Stimulated activated memory B cell treated with anti-CD40 and anti-IgM and Interleukin-4, amounts not matched to agents 10 μg/mL and 1 μg/mL and 100 μg/mL, for 72 hours (primary cell): ENCODE measurements at regions not wholly inside any gene's neighbourhood (a gene's known extent, or its start where the extent isn't known, plus 50 kb on each side); places are given as distances from the start of the nearest gene placed in this dataset.
"Not testable (repeated sequence)": the region's sequence is repeated elsewhere in the genome, so short reads cannot be mapped to it uniquely, and the experiment has no call there.

Experiments
- ATAC-seq: fragments of 150-1000 bp; cut with Tn5 transposase; 2 replicates; pipeline ENCODE4 v1.10.0; 2021
- H3K27ac Mint-ChIP-seq: one replicate; pipeline ENCODE4 v1.8.0; 2022; ENCODE audit warnings: mild to moderate bottlenecking, mixed read lengths
- H3K27me3 Mint-ChIP-seq: one replicate; pipeline ENCODE4 v1.8.0; 2022; ENCODE audit warnings: mixed read lengths
- H3K36me3 Mint-ChIP-seq: one replicate; pipeline ENCODE4 v1.8.0; 2022; ENCODE audit warnings: mixed read lengths
- H3K4me1 Mint-ChIP-seq: one replicate; pipeline ENCODE4 v1.8.0; 2022; ENCODE audit warnings: mixed read lengths
- H3K4me3 Mint-ChIP-seq: one replicate; pipeline ENCODE4 v1.8.0; 2022; ENCODE audit warnings: mild to moderate bottlenecking, moderate library complexity, mixed read lengths
- H3K9me3 Mint-ChIP-seq: one replicate; pipeline ENCODE4 v1.8.0; 2022; ENCODE audit warnings: mixed read lengths

GRCh38 chr16:65697521-65697920 lies 575.7 kb upstream of the CDH11 start:
- H3K36me3 Mint-ChIP-seq, result no peaks in the 10 kb centered on the region
- no peak overlapping the region for H3K27ac Mint-ChIP-seq
- no peaks in the 10 kb centered on the region for H3K27me3 Mint-ChIP-seq
- no peak for ATAC-seq
- peaks cover 6% of the 10 kb centered on the region for H3K9me3 Mint-ChIP-seq
- no peaks in the 10 kb centered on the region for H3K4me1 Mint-ChIP-seq
- no peak overlapping the region for H3K4me3 Mint-ChIP-seq

DNA sequence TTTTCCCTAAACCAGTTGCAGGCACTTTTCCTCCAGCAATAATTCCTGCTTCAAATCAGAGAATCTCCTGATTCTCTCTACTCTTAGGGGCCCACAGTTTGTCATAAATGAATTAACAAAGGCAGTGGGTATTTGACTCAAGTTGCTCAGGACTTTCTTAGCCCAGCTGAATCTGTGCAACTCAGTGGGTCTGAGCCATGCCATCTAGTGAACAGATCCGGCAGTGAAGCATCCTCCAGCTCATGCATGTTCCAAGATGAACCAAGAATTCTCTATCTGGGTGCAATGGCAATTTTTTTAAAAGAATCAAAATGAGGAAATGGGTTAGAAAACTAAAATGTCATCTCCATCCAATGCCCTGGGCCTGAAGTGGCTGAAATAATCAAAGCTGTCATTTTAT lies 575.2 kb upstream of the CDH11 start:
- Mint-ChIP-seq H3K27ac (no peak overlapping the region), H3K9me3 (peaks cover 6% of the 10 kb centered on the region), H3K27me3 (no peaks in the 10 kb centered on the region)

DNA sequence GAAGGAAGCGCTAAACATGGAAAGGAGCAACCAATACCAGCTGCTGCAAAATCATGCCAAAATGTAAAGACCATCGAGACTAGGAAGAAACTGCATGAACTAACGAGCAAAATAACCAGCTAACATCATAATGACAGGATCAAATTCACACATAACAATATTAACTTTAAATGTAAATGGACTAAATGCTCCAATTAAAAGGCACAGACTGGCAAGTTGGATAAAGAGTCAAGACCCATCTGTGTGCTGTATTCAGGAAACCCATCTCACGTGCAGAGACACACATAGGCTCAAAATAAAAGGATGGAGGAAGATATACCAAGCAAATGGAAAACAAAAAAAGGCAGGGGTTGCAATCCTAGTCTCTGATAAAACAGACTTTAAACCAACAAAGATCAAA lies 570.0 kb upstream of the CDH11 start:
- H3K27ac Mint-ChIP-seq, ATAC-seq, H3K36me3 Mint-ChIP-seq, H3K4me1 Mint-ChIP-seq, H3K27me3 Mint-ChIP-seq, H3K4me3 Mint-ChIP-seq, H3K9me3 Mint-ChIP-seq: not testable (repeated sequence)

More for the DNA sequence above, 575.2 kb upstream of the CDH11 start:
- Mint-ChIP-seq H3K4me1 (no peaks in the 10 kb centered on the region), H3K4me3 (no peak overlapping the region), H3K36me3 (no peaks in the 10 kb centered on the region)
- ATAC-seq, result no peak

DNA sequence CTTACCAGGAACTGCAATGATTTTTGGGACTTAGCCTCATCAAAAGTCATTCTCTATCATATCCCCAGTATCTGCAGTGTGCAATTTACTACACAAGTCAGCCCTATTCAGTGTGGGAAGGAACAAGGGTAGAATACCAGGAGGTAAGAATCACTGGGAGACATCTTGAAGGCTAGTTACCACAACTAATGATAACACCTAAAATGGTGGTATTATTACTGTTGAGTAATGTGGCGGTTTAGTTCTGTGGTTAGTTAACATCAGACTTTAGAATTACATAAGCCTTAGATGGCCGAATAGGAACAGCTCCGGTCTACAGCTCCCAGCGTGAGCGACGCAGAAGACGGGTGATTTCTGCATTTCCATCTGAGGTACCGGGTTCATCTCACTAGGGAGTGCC lies 567.9 kb upstream of the CDH11 start:
- ATAC-seq, result no peak
- no peak overlapping the region for H3K27ac Mint-ChIP-seq
- no peaks in the 10 kb centered on the region for H3K36me3 Mint-ChIP-seq
- H3K9me3 Mint-ChIP-seq, result no peaks in the 10 kb centered on the region
- H3K27me3 Mint-ChIP-seq, result no peaks in the 10 kb centered on the region
- H3K4me3 Mint-ChIP-seq, result no peak overlapping the region
- H3K4me1 Mint-ChIP-seq, result no peaks in the 10 kb centered on the region

DNA sequence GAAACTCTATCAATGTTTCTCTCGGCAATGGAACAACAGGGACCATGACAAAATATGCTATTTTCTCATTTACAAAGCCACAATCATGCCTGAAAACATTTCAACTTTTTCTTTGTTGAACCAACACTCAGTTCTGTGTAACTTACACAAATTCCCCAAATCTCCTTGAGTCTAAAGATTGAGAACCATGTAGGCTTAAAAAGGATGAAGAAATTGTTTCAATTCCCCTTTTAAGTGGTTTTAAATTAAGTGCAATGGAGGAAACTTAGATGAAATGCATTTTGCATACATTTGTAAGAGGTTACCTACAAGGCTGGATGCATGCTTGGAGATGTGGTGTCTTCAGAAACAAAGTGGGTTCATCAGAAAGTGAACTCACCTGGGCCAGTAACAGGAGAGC lies 566.4 kb upstream of the CDH11 start:
- H3K4me1 Mint-ChIP-seq, result no peaks in the 10 kb centered on the region

GRCh38 chr16:65684230-65684629 lies 562.4 kb upstream of the CDH11 start:
- Mint-ChIP-seq H3K27me3 (no peaks in the 10 kb centered on the region), H3K36me3 (no peaks in the 10 kb centered on the region), H3K4me1 (no peaks in the 10 kb centered on the region), H3K27ac (no peak overlapping the region), H3K9me3 (peaks cover 5% of the 10 kb centered on the region), H3K4me3 (no peak overlapping the region)
- ATAC-seq, result no peak

More for the DNA sequence above, 566.4 kb upstream of the CDH11 start:
- Mint-ChIP-seq H3K27me3 (no peaks in the 10 kb centered on the region), H3K9me3 (peaks cover under 1% of the 10 kb centered on the region), H3K27ac (no peak overlapping the region), H3K36me3 (no peaks in the 10 kb centered on the region), H3K4me3 (no peak overlapping the region)
- ATAC-seq, result no peak

DNA sequence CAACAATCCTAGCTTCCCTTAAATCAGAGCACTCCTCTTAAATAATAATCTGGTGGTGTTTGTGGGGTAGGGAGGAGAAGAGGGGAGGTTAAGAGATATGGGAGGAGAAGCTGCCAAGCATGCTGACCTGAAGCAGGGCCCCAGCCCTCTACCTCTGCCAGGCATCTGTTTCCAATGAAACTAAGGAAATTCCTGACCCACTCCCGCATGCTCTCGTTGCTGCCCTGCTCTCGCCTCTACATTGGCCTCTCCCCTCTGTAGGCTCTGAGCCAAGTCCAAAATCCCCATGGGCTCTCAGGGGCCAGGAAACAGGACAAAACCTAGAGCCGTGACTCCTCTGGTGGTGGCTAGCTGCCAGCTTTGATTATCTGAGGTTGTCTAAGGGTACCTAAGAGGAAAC lies 559.5 kb upstream of the CDH11 start:
- no peaks in the 10 kb centered on the region for H3K27me3 Mint-ChIP-seq
- no peaks in the 10 kb centered on the region for H3K4me1 Mint-ChIP-seq
- no peak for ATAC-seq
- H3K9me3 Mint-ChIP-seq, result peaks cover 9% of the 10 kb centered on the region
- H3K4me3 Mint-ChIP-seq, result no peak overlapping the region
- no peak overlapping the region for H3K27ac Mint-ChIP-seq
- no peaks in the 10 kb centered on the region for H3K36me3 Mint-ChIP-seq

DNA sequence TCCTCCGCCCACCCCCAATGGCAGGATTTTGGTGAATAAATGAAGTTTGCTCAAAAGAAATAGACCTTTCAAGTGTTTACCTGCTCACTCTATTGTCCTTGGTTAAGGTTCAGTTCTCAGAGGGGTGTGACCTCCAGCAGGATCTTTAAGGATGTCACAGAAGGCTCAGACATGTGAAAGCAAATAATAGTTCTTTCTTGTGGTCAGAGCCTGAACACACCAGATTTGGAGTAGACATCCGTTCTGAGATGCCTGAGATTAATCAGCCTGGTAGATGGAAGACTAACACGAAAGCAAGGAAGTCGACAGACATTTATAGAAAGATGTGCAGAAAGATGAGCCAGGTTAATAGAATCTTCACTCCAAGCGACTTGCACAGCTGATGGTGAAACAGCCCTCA lies 557.9 kb upstream of the CDH11 start:
- peaks cover 9% of the 10 kb centered on the region for H3K9me3 Mint-ChIP-seq
- H3K27me3 Mint-ChIP-seq, result no peaks in the 10 kb centered on the region
- no peak overlapping the region for H3K27ac Mint-ChIP-seq
- H3K4me3 Mint-ChIP-seq, result no peak overlapping the region
- H3K4me1 Mint-ChIP-seq, result no peaks in the 10 kb centered on the region
- H3K36me3 Mint-ChIP-seq, result no peaks in the 10 kb centered on the region
- no peak for ATAC-seq

- no peak overlapping the region for H3K27ac Mint-ChIP-seq
- ATAC-seq, result no peak
- H3K27me3 Mint-ChIP-seq, result no peaks in the 10 kb centered on the region
- no peak overlapping the region for H3K4me3 Mint-ChIP-seq
- H3K4me1 Mint-ChIP-seq, result no peaks in the 10 kb centered on the region
- H3K36me3 Mint-ChIP-seq, result no peaks in the 10 kb centered on the region
- H3K9me3 Mint-ChIP-seq, result peaks cover 10% of the 10 kb centered on the region
These were observed 553.3 kb upstream of the CDH11 start for GRCh38 chr16:65675161-65675560.

GRCh38 chr16:65672960-65673359 lies 551.1 kb upstream of the CDH11 start:
- Mint-ChIP-seq H3K4me3 (no peak overlapping the region), H3K4me1 (no peaks in the 10 kb centered on the region), H3K36me3 (no peaks in the 10 kb centered on the region), H3K9me3 (peaks cover 13% of the 10 kb centered on the region), H3K27me3 (no peaks in the 10 kb centered on the region), H3K27ac (no peak overlapping the region)
- ATAC-seq, result no peak

DNA sequence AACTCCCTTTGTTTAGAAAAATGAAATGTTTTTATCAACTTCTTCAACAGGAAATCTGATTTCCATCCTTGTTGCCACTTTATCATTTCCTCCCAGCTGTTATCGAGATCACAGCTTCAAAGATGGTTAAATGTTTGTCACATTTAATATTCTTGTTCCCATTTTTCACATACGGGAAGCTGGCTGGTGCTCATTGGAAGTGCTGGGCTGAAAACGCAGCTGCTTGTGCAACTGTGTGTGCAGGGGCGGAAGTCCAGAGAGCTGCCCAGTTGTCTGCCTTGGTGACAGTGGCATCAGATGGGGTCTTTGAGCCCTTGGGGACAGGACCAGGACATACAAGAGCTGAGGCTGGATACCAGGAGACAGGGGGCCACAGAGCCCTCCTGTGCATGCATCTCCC lies 549.2 kb upstream of the CDH11 start:
- Mint-ChIP-seq H3K4me3 (no peak overlapping the region), H3K27me3 (no peaks in the 10 kb centered on the region), H3K9me3 (peaks cover 13% of the 10 kb centered on the region)

DNA sequence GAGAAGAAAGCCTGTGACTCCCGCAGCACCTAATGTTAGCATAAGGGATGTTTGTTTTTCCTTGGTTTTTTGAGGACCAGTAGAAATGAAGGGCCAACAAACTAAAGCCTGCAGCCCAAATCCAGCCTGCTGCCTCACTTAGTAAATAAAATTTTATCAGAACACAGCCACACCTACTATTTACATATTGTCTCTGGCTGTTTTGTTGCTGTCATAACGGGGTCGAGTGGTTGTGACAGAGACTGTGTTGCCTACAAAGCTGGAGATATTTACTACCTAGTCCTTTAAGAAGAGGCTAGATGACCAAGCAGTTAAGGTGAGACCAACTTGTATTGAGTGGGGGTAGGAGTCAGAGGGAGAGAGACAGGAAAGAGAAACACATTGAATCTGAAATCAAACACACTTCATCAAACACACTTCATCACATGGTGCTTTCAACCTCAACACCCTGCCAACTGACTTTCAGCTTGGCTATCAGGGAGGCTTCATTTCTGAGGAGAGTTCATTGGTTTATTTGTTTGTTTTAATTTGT lies 546.3 kb upstream of the CDH11 start:
- Mint-ChIP-seq H3K4me3 (no peak overlapping the region), H3K36me3 (no peaks in the 10 kb centered on the region), H3K4me1 (no peaks in the 10 kb centered on the region), H3K27ac (no peak overlapping the region), H3K27me3 (no peaks in the 10 kb centered on the region), H3K9me3 (peaks cover 20% of the 10 kb centered on the region)
- no peak for ATAC-seq

More for the DNA sequence above, 549.2 kb upstream of the CDH11 start:
- ATAC-seq, result no peak
- no peaks in the 10 kb centered on the region for H3K36me3 Mint-ChIP-seq
- H3K4me1 Mint-ChIP-seq, result no peaks in the 10 kb centered on the region
- no peak overlapping the region for H3K27ac Mint-ChIP-seq

- Mint-ChIP-seq H3K4me1 (no peaks in the 10 kb centered on the region), H3K9me3 (peaks cover 20% of the 10 kb centered on the region), H3K27ac (no peak overlapping the region), H3K27me3 (no peaks in the 10 kb centered on the region), H3K36me3 (no peaks in the 10 kb centered on the region), H3K4me3 (no peak overlapping the region)
- ATAC-seq, result no peak
These were observed 545.2 kb upstream of the CDH11 start for GRCh38 chr16:65667011-65667578.

GRCh38 chr16:65666132-65666941 lies 544.5 kb upstream of the CDH11 start:
- Mint-ChIP-seq H3K4me1 (no peaks in the 10 kb centered on the region), H3K36me3 (no peaks in the 10 kb centered on the region), H3K27me3 (no peaks in the 10 kb centered on the region), H3K27ac (no peak overlapping the region), H3K9me3 (peaks cover 15% of the 10 kb centered on the region), H3K4me3 (no peak overlapping the region)
- no peak for ATAC-seq

GRCh38 chr16:65665586-65665985 lies 543.7 kb upstream of the CDH11 start:
- Mint-ChIP-seq H3K4me1 (no peaks in the 10 kb centered on the region), H3K27me3 (no peaks in the 10 kb centered on the region), H3K27ac (no peak overlapping the region), H3K9me3 (peaks cover 15% of the 10 kb centered on the region), H3K36me3 (no peaks in the 10 kb centered on the region), H3K4me3 (no peak overlapping the region)
- ATAC-seq, result no peak

DNA sequence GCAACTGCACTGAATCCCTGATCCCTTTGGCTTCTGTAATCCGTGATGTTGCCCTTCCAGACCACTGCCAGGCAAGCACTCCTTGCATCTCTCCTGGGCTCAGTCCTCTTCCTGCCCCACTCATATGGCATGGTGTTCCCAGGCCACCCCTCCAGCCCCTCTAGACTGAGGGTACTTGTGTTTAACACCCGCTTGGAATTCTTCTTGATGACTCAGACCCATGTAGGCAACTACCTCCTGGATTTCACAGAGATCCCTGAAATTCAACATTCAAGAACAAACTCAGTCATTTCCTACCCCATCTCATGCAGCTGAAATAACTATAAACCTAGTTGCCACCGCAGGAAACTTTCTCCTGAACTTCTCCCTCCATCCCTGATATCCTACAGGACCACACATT lies 541.9 kb upstream of the CDH11 start:
- Mint-ChIP-seq H3K4me3 (no peak overlapping the region), H3K36me3 (no peaks in the 10 kb centered on the region), H3K4me1 (no peaks in the 10 kb centered on the region), H3K9me3 (peaks cover 9% of the 10 kb centered on the region), H3K27ac (no peak overlapping the region), H3K27me3 (no peaks in the 10 kb centered on the region)
- no peak for ATAC-seq
